Stimulated activated effector memory CD8-positive, alpha-beta T cell treated with anti-CD3 and anti-CD28 coated beads, Interleukin-12 subunit alpha, Interleukin-12 subunit beta, amount 100 ng/mL, for 72 hours (primary cell): ENCODE measurements at regions not wholly inside any gene's neighbourhood (a gene's known extent, or its start where the extent isn't known, plus 50 kb on each side); places are given as distances from the start of the nearest gene placed in this dataset.
"Not testable (repeated sequence)": the region's sequence is repeated elsewhere in the genome, so short reads cannot be mapped to it uniquely, and the experiment has no call there.

ENCODE experiments used
- ATAC-seq: fragments of 150-1000 bp; cut with Tn5 transposase; 2 replicates; pipeline ENCODE4 v1.10.0; 2021
- DNase-seq, 2 donors: peaks; one replicate each; pipeline ENCODE4 v3.0.0; 2021 to 2022; ENCODE audit warnings: low spot score in 2 of 2
- H3K27ac Mint-ChIP-seq: one replicate; pipeline ENCODE4 v1.8.0; 2022; ENCODE audit warnings: mild to moderate bottlenecking, mixed read lengths
- H3K36me3 Mint-ChIP-seq: one replicate; pipeline ENCODE4 v1.8.0; 2022; ENCODE audit warnings: mild to moderate bottlenecking, mixed read lengths
- H3K4me1 Mint-ChIP-seq: one replicate; pipeline ENCODE4 v1.8.0; 2022; ENCODE audit warnings: mixed read lengths
- H3K4me3 Mint-ChIP-seq: one replicate; pipeline ENCODE4 v1.8.0; 2022; ENCODE audit warnings: mild to moderate bottlenecking, mixed read lengths
- H3K9me3 Mint-ChIP-seq: one replicate; pipeline ENCODE4 v1.8.0; 2022; ENCODE audit warnings: mixed read lengths

DNA sequence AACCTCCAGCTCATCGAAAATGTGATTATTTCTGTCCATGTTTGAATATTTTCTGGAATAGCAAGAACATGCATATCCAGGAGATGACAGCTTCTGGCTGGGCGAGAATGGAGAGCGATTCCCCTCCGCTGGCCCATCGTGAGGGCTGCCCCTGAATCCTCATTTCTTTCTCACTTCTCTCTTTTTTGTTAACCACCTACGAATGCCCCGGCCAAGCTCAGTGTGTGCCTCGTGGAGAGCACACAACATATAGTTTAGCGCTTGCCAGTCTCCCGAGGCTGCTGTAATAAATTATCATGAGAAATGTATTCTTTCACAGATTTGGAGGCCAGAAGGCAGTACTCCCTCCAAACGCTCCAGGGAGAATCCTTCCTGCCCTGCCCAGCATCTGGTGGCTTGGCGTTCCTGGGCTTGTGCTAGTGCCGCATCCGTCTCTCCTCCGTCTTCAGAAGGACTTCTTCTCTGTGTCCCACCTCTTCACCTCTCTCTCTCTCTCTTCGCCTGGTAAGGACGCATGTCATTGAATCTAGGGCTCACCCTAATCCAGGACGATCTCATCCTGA is 1306.0 kb downstream of the TBC1D22A start:
- Mint-ChIP-seq H3K36me3 (no peaks in the 10 kb centered on the region), H3K9me3 (no peaks in the 10 kb centered on the region)
- DNase-seq = no peak

DNA sequence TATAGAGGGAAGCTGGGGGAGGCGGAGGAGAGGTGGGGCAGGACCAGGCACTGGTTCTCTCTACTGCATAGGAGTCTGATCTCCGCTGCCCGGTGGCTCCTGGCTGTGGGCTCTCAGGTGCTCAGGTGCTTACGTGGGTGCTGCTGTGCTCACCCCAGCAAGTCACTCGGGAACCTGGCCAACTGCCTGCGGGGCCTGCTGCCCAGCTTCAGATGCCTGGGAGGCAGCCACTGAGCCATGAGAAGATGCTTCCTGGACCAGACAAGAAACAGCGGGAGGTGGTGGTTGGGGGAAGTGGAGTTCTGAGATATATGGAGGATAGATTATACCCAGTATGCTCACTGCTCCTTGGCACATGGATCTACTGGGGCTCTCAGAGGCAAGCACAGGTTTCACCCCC is 1303.4 kb downstream of the TBC1D22A start:
- H3K9me3 Mint-ChIP-seq = no peaks in the 10 kb centered on the region
- H3K4me3 Mint-ChIP-seq = no peak overlapping the region
- no peak overlapping the region for H3K27ac Mint-ChIP-seq
- DNase-seq = no peak
- H3K4me1 Mint-ChIP-seq = no peaks in the 10 kb centered on the region
- no peak for ATAC-seq
- H3K36me3 Mint-ChIP-seq = no peaks in the 10 kb centered on the region

More for the DNA sequence above, 1306.0 kb downstream of the TBC1D22A start:
- H3K4me1 Mint-ChIP-seq = no peaks in the 10 kb centered on the region
- ATAC-seq = no peak
- H3K27ac Mint-ChIP-seq = no peak overlapping the region
- H3K4me3 Mint-ChIP-seq = no peak overlapping the region

DNA sequence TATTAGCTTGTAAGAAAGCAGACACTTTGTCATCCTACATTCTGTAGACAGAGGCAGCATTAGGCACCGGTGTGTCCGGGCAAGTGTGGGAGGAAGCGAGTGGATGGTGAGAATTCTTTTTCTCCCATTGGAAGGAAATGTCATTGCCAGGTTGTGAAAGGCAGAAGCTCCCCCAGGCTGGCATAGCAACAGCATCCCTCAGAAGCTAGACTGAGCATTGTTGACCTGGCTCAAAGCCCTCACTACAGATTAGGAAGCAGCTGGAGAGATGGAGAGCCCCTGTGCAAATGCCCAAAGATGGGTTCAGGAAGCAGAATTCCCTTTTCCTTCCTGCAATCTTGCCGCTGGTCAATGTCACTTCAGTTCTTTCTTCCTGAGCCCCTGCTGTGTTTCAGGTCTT is 1299.3 kb downstream of the TBC1D22A start:
- no peak overlapping the region for H3K4me3 Mint-ChIP-seq
- no peaks in the 10 kb centered on the region for H3K4me1 Mint-ChIP-seq
- no peaks in the 10 kb centered on the region for H3K36me3 Mint-ChIP-seq
- no peak overlapping the region for H3K27ac Mint-ChIP-seq
- H3K9me3 Mint-ChIP-seq = no peaks in the 10 kb centered on the region
- DNase-seq (no peak), ATAC-seq (no peak)

DNA sequence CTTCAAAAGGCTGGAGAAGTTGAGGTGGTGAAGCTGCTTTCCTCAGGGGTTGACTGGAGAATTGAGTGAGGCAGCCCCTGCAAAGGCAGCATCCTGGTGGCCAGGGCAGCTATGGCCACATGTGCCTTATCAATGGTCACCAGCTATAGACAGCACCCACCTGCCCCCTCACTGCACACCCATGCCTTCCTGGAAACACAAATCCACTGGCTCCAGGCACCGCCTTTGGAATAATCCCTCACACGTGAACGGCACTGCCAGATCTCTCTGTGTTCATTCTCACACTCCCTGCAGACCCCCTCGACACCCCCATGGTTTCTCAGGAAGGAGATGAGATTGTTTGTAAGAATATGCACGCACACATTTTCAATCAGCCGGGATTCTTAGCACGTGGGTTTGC is 1297.8 kb downstream of the TBC1D22A start:
- H3K4me3 Mint-ChIP-seq = no peak overlapping the region
- no peaks in the 10 kb centered on the region for H3K9me3 Mint-ChIP-seq
- no peak overlapping the region for H3K27ac Mint-ChIP-seq
- DNase-seq (no peak), ATAC-seq (no peak)
- H3K36me3 Mint-ChIP-seq = no peaks in the 10 kb centered on the region
- no peaks in the 10 kb centered on the region for H3K4me1 Mint-ChIP-seq

DNA sequence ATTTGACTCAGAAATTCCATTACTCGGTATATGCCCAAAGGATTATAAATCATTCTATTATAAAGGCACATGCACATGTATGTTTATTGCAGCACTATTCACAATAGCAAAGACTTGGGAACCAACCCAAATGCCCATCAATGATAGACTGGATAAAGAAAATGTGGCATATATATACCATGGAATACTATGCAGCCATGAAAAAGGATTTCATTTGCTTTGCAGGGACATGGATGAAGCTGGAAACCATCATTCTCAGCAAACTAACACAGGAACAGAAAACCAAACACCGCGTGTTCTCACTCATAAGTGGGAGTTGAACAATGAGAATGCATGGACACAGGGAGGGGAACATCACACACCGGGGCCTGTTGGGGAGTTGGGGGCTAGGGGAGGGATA is 1297.1 kb downstream of the TBC1D22A start:
- not testable (repeated sequence) for ATAC-seq, H3K4me1 Mint-ChIP-seq, DNase-seq, H3K36me3 Mint-ChIP-seq, H3K4me3 Mint-ChIP-seq, H3K27ac Mint-ChIP-seq, H3K9me3 Mint-ChIP-seq

DNA sequence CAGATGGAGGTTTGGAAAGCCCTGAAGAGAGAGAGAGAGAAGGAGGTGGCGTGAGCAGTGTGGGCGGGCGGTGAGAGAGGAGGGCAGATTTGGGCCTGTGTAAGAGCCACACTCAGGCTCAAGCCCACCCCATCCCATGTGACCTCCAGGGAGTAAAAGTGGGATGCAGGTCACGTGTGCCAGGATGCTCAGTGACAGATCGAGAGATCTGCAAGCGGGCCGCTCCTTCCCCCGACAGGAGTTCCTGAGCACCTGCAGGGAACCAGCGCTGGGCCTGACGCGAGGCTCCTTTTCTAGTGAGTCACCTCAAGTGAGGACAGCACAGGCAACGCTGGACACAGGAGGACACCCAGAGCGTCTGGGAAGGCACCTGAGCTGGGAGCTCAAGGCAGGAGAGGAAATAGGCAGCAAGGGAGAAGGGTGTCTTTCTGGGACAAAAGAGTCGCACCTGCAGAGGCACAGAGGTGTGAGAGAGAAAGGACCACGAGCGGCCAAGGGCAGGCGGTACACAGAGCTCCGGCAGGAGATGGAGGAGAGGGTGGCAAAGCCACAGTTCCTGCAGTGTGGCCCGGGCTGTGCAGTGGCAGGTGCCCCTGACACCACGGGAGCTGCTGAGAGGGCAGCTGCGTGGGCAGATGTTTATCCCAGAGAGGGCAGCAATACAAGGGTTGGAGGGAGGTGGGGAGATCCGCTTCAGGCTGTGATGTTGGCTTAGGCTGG is 1294.8 kb downstream of the TBC1D22A start:
- H3K4me1 Mint-ChIP-seq = no peaks in the 10 kb centered on the region
- no peak overlapping the region for H3K27ac Mint-ChIP-seq
- no peak overlapping the region for H3K4me3 Mint-ChIP-seq
- ATAC-seq = no peak
- DNase-seq = no peak
- no peaks in the 10 kb centered on the region for H3K9me3 Mint-ChIP-seq
- H3K36me3 Mint-ChIP-seq = no peaks in the 10 kb centered on the region

DNA sequence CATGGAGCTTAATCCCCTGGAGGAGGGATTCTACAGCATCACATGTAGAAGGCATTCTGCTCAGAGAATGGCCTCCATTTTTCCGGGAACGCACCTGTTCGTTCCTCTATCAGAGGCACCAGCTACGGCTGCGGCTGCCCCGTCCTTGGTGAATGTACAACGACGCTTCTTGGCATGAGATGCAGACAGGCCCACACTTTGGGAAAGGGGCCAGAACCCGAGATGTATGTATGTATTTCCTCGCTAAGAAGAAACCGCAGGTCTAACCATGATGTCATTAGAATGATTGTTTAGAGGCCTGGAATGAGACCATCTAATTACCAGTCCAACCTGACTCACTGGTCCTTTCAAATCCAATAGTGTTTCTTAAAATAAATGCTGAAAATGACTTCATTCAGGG is 1293.4 kb downstream of the TBC1D22A start:
- Mint-ChIP-seq H3K4me3 (no peak overlapping the region), H3K4me1 (no peaks in the 10 kb centered on the region), H3K27ac (no peak overlapping the region), H3K9me3 (no peaks in the 10 kb centered on the region), H3K36me3 (no peaks in the 10 kb centered on the region)
- ATAC-seq (no peak), DNase-seq (no peak)

DNA sequence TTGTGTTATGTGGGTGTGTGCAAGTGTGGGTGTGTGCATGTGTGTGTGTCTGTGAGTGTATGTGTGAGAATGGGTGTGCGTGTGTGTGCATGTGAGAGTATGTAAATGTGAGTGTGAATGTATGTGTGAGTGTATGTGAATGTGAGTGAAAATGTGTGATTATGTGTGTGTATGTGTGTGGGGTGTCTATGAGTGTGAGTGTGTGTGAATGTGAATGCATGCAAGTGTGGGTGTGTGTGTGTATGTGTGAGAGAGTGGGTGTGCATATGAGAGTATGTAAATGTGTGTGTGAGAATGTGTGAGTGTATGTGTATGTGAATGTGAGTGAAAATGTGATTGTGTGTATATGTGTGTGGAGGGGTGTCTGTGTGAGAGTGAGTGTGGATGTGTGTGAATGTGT is 1292.7 kb downstream of the TBC1D22A start:
- no peak overlapping the region for H3K4me3 Mint-ChIP-seq
- no peaks in the 10 kb centered on the region for H3K4me1 Mint-ChIP-seq
- ATAC-seq = no peak
- DNase-seq = no peak
- H3K9me3 Mint-ChIP-seq = no peaks in the 10 kb centered on the region
- no peaks in the 10 kb centered on the region for H3K36me3 Mint-ChIP-seq
- H3K27ac Mint-ChIP-seq = no peak overlapping the region

DNA sequence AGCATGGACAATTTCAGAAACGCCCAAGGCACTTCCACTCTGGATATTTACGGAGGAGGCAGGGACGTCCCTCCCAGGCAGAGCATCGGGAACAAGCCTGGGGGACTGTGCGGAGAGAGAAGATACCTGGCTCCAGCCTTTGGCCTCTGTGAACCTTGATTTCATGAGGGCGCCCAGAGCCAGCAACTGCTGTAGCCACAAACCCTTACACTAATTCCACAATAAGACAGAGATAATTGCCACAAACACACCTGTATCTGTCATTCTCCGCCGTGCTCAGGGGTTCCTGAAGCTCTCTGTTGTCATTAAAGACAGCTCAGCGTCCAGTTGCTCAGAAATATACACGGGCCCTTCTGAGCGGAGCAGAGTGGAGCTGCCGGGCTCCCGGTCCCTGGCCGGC is 1292.1 kb downstream of the TBC1D22A start:
- no peaks in the 10 kb centered on the region for H3K9me3 Mint-ChIP-seq
- DNase-seq = no peak
- no peak overlapping the region for H3K4me3 Mint-ChIP-seq
- ATAC-seq = no peak
- no peaks in the 10 kb centered on the region for H3K4me1 Mint-ChIP-seq
- H3K27ac Mint-ChIP-seq = no peak overlapping the region
- no peaks in the 10 kb centered on the region for H3K36me3 Mint-ChIP-seq

DNA sequence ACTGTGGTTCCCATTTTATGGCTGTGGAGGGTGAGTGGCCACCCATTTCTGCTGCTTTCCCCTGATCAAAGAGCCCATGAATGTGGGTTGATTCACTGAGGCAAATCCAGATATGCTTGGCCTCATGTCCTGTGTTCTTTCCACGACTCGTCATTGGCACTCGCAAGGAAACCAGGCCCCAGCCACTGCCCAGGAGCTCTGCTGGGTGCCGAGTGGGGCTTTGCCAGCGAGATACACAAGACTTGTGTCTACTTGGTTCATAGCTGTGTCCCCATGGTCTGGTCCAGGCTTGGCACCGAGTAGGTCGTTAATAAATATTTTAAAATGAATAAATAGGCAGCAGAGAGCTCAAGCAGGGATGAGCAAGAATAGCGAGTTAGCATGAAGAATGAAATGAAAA is 1291.5 kb downstream of the TBC1D22A start:
- no peaks in the 10 kb centered on the region for H3K9me3 Mint-ChIP-seq

DNA sequence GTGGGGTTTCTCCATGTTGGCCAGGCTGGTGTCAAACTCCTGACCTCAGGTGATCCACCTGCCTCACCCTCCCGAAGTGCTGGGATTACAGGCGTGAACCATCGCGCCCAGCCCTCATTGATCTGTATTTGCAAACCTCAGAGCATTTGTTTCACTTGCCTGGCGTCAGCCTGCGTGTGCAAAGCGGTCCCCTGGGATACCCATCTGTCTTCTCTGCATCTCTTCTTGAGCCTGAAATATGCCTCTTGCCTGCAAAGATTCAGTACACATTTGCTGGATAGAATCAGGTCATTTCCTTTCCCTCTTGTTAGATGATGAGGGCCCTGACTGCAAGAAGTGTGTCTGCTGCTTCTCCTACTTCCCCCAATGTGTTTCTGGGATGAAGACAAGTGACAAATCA is 1291.0 kb downstream of the TBC1D22A start:
- no peak for DNase-seq
- Mint-ChIP-seq H3K9me3 (no peaks in the 10 kb centered on the region), H3K36me3 (no peaks in the 10 kb centered on the region), H3K4me1 (no peaks in the 10 kb centered on the region), H3K27ac (no peak overlapping the region), H3K4me3 (no peak overlapping the region)
- ATAC-seq = no peak

More for the DNA sequence above, 1291.5 kb downstream of the TBC1D22A start:
- ATAC-seq (no peak), DNase-seq (no peak)
- no peak overlapping the region for H3K4me3 Mint-ChIP-seq
- no peaks in the 10 kb centered on the region for H3K4me1 Mint-ChIP-seq
- no peaks in the 10 kb centered on the region for H3K36me3 Mint-ChIP-seq
- H3K27ac Mint-ChIP-seq = no peak overlapping the region

DNA sequence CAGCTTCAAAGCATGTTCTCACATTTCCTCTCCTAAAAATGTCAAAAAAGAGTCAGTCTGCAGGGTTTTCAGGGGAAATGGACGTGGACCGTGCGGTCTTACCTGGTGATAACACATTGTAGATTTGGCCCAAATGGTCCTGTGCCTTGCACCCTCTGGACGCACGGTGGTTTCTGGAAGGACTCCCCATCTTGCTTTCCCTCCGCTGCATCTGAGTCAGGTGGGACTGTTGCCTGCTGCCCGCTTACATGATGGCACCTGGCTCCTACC is 1290.1 kb downstream of the TBC1D22A start:
- H3K27ac Mint-ChIP-seq = no peak overlapping the region
- no peaks in the 10 kb centered on the region for H3K9me3 Mint-ChIP-seq
- H3K4me1 Mint-ChIP-seq = no peaks in the 10 kb centered on the region
- no peak for ATAC-seq
- H3K4me3 Mint-ChIP-seq = no peak overlapping the region
- no peak for DNase-seq
- no peaks in the 10 kb centered on the region for H3K36me3 Mint-ChIP-seq

DNA sequence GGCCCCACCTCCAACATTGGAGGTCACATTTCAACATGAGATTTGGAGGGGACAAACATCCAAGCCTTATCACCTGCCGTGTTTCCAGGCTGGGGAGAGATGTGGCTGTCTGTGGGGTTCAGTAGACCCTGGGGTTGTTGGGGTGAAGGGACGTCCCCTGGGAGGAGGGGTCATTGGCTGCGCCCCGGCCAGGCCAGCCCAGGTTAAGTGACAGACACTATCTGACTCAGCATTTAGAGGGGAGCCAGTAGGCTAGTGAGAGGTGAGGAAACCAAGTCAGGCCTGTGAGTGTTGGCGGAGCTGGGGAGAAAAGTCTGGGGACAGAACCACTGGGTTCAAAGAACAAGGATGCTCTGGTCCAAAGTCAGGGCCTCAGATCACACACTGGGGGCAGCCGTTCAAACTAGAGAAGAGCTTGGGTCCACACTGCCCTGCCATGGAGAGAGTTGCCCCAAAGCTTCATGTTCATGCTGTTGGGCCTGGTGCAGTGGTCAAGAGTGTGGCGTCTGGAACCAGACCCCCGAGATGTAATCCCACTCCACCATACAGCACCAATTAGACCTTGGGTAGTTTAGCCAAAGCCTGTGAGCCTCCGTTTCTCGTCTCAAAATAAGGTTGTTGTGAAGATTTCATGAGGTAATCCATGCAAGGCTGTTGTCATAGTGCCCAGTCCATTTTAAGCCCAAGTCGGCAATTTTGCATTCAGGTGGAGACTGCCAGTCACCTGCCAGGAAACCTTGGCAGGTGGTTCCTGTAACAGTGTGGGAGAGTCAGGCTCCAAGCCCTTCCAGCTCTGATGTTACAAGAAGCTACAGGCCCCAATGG is 1289.6 kb downstream of the TBC1D22A start:
- Mint-ChIP-seq H3K4me1 (no peaks in the 10 kb centered on the region), H3K27ac (no peak overlapping the region), H3K36me3 (no peaks in the 10 kb centered on the region), H3K9me3 (no peaks in the 10 kb centered on the region), H3K4me3 (no peak overlapping the region)
- DNase-seq (no peak), ATAC-seq (no peak)

DNA sequence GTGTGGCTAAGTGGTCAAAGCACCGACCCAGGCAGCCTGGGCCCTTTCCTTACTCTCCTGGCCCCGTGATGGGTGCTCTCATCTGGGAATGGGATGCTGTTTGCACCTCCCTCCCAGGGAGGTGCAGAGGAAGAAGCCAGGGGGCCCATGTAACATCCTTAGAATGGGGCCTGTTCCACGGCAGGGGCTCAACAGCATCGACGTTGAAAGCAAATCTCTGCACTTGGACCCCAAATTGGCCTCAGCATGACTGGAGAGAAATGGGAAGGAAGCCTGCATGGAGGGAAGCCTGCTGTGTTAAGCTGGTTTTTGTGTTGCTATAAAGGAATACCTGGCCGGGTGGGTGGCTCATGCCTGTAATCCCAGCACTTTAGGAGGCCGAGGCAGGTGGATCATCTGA is 1288.4 kb downstream of the TBC1D22A start:
- Mint-ChIP-seq H3K9me3 (no peaks in the 10 kb centered on the region), H3K36me3 (no peaks in the 10 kb centered on the region), H3K4me1 (no peaks in the 10 kb centered on the region), H3K27ac (no peak overlapping the region), H3K4me3 (no peak overlapping the region)
- ATAC-seq = no peak
- DNase-seq = no peak

DNA sequence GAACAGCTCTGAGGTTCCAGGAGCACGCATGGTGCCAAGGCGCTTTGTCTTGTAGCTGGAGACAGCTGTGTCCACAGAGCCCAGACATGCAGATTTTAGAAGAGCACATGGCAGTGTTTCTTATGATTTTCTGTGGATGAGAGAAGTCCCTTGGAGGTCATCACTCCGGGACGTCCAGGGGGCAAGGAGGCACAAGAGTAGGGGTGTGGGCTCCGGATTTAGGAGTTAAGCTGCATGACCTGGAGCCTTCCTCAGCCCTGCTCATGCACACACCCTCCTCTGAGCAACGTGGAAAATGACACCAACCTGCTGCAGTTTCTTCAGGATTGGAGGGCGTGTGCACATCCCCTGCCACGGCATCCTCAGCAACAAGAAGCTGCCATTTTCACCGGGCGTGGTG is 1286.7 kb downstream of the TBC1D22A start:
- Mint-ChIP-seq H3K4me3 (no peak overlapping the region), H3K36me3 (no peaks in the 10 kb centered on the region), H3K9me3 (no peaks in the 10 kb centered on the region), H3K4me1 (no peaks in the 10 kb centered on the region), H3K27ac (no peak overlapping the region)
- ATAC-seq = no peak
- DNase-seq = no peak
